Bronchial epithelial cell (primary cell): ENCODE measurements at regions not wholly inside any gene's neighbourhood (a gene's known extent, or its start where the extent isn't known, plus 50 kb on each side); places are given as distances from the start of the nearest gene placed in this dataset.
"Not testable (repeated sequence)": the region's sequence is repeated elsewhere in the genome, so short reads cannot be mapped to it uniquely, and the experiment has no call there.

Experiments
- DNase-seq: peaks from one replicate; pipeline ENCODE4 v3.0.0-alpha.2; 2010; ENCODE audit warnings: low read depth
- FAIRE-seq: peaks from 2 replicates; lab custom pipeline; 2011; peaks lifted over from hg19 to GRCh38; lab: Jason Lieb, UNC
- H3K27me3 ChIP-seq: 2 replicates; pipeline ENCODE4 v1.5.1; 2011; ENCODE audit warnings: low read length; ENCODE audit not compliant: control insufficient read depth, insufficient read depth
- H3K36me3 ChIP-seq: 2 replicates; pipeline ENCODE4 v1.5.1; 2011; ENCODE audit warnings: low read length; ENCODE audit not compliant: control insufficient read depth, insufficient read depth
- H3K4me3 ChIP-seq: 2 replicates; pipeline ENCODE4 v1.5.1; 2011; ENCODE audit warnings: mild to moderate bottlenecking, low read depth, low read length, control low read depth
- CTCF ChIP-seq: IDR thresholded peaks from 2 replicates; pipeline ENCODE4 v1.5.1; 2011; ENCODE audit warnings: mild to moderate bottlenecking, moderate library complexity, low read length, control low read depth, inconsistent platforms; ENCODE audit not compliant: insufficient read depth, severe bottlenecking

GRCh38 chr2:154557906-154558305 lies 140.6 kb upstream of the KCNJ3 start:
- Histone ChIP-seq H3K4me3 (no peak overlapping the region), H3K27me3 (no peaks in the 10 kb centered on the region), H3K36me3 (no peaks in the 10 kb centered on the region)
- TF ChIP-seq CTCF: no peak
- DNase-seq: no peak
- no peak for FAIRE-seq

- Histone ChIP-seq H3K4me3 (no peak overlapping the region), H3K36me3 (no peaks in the 10 kb centered on the region), H3K27me3 (no peaks in the 10 kb centered on the region)
- DNase-seq: no peak
- TF ChIP-seq CTCF: no peak
- no peak for FAIRE-seq
Observed at GRCh38 chr2:154565433-154565832, 133.1 kb upstream of the KCNJ3 start.

DNA sequence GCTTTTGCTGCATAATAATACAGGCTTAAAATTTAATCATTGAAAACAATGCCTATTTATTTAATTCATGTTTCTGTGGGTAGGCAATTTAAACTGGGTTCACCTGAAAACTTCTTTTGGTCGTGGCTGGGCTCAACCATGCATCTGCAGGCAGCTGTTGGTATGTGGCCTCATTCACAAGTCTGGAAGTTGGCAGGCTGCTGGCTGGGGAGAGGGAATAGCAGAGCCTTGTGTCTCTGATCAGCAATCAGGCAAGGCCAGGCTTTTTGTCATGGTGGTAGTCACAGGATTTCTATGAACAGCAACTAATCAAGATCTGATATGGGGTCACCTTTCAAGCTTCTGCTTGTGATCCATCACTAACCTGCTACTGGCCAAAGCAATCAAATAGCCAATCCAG lies 130.1 kb upstream of the KCNJ3 start:
- Histone ChIP-seq H3K27me3 (no peaks in the 10 kb centered on the region), H3K4me3 (no peak overlapping the region), H3K36me3 (no peaks in the 10 kb centered on the region)
- DNase-seq (no peak), FAIRE-seq (no peak)
- no peak for TF ChIP-seq CTCF

DNA sequence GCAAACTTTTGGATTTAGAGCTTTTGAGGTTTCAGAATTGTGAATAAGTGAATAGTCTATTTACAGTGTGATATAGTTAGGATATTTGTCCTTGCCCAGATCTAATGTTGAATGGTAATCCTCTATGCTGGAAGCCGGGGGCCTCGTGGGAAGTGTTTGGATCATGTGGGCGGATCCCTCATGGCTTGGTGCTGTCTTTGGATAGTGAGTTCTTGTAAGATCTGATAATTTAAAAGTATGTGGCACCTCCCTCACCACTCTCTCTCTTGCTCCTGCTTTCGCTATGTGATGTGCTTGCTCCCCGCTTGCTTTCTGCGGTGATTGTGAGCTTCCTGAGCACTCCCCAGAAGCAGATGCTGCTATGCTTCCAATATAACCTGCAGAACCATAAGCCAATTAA lies 128.0 kb upstream of the KCNJ3 start:
- no peak overlapping the region for H3K4me3 ChIP-seq
- H3K27me3 ChIP-seq: no peaks in the 10 kb centered on the region
- no peak for TF ChIP-seq CTCF
- DNase-seq (no peak), FAIRE-seq (no peak)
- H3K36me3 ChIP-seq: no peaks in the 10 kb centered on the region

GRCh38 chr2:154576699-154577098 lies 121.8 kb upstream of the KCNJ3 start:
- H3K27me3 ChIP-seq, DNase-seq, FAIRE-seq, H3K4me3 ChIP-seq, H3K36me3 ChIP-seq: not testable (repeated sequence)

- no peak overlapping the region for H3K4me3 ChIP-seq
- DNase-seq (no peak), FAIRE-seq (no peak)
- H3K27me3 ChIP-seq: no peaks in the 10 kb centered on the region
- no peak for TF ChIP-seq CTCF
- H3K36me3 ChIP-seq: no peaks in the 10 kb centered on the region
Observed at GRCh38 chr2:154577390-154577789, 121.1 kb upstream of the KCNJ3 start.
